ENCODE measurements at regions not wholly inside any gene's neighbourhood (a gene's known extent, or its start where the extent isn't known, plus 50 kb on each side); places are given as distances from the start of the nearest gene placed in this dataset.

DNA sequence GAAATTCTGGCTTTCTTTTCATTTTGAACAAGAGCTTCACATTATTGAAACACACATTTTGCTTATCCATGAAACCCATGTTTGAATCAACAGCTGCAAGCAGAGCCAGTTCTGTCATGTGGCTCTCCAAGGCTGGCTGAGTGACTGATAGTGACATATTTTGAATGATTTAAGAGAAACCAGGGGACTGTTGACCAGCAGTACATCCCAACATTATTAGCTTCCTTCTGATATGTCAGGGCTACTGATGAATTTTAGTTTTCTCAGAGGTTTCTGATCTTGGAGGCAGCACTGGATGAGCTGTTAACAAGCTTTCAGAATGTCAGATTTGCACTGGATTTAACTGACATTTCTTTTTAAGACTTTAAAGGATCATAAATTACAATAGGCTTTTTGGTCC lies 74.6 kb upstream of the GRXCR1 start:
- Mint-ChIP-seq H3K27me3 (ENCODE audit: insufficient read depth) (no peaks in the 10 kb centered on the region), H3K9me3 (no peaks in the 10 kb centered on the region), H3K36me3 (ENCODE audit: low read depth) (no peaks in the 10 kb centered on the region), H3K27ac (no peak overlapping the region), H3K4me3 (no peak overlapping the region), H3K4me1 (peaks cover 10% of the 10 kb centered on the region)
- H3K4me3 ChIP-seq (ENCODE audit: low read length) = no peak overlapping the region
- peaks cover 11% of the 10 kb centered on the region for H3K4me1 ChIP-seq (ENCODE audit: control insufficient read depth, insufficient read depth, low read length)
- no peaks in the 10 kb centered on the region for H3K36me3 ChIP-seq (ENCODE audit: control insufficient read depth, insufficient read depth, low read length)
- H3K9ac ChIP-seq (ENCODE audit: extremely low read depth, low read length, poor library complexity, severe bottlenecking) = no peak overlapping the region
- no peaks in the 10 kb centered on the region for H3K9me3 ChIP-seq (ENCODE audit: control insufficient read depth, low read length)
- H3K27ac ChIP-seq (ENCODE audit: low read depth, low read length) = no peak overlapping the region
- DNase-seq = no peak
- H3K27me3 ChIP-seq (ENCODE audit: control insufficient read depth, insufficient read depth, low read length, poor library complexity, severe bottlenecking) = no peaks in the 10 kb centered on the region
- no peak for TF ChIP-seq CTCF (conservative IDR thresholded peaks at IDR 0.05)

DNA sequence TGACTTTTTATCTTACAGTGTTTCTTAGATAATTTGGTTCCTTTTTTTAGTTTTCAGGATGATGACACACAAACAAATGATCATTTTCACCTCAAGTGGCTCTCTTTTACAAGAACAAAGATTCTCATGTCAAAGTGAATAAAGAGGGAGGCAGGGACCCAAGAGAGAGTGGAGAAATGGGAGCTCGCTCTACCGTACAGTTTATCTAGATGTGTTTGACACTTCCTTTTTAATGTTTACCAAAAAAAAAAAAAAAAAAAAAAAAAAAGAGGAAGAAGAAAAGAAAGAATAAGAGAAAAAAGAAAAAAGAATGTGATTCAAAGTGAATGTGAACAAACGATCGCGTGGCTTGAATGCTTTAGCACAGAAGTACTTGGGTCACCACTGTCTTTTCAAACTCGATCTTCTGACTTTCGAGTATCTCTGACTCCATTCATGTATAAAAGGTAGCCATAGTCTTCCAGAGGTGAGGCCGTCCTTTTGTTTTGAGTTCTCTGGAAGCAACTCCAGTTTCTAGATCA lies 75.6 kb upstream of the GRXCR1 start:
- Histone ChIP-seq H3K36me3 (ENCODE audit: control insufficient read depth, insufficient read depth, low read length) (no peaks in the 10 kb centered on the region), H3K9me3 (ENCODE audit: control insufficient read depth, low read length) (no peaks in the 10 kb centered on the region), H3K9ac (ENCODE audit: extremely low read depth, low read length, poor library complexity, severe bottlenecking) (no peak overlapping the region), H3K27ac (ENCODE audit: low read depth, low read length) (no peak overlapping the region), H3K27me3 (ENCODE audit: control insufficient read depth, insufficient read depth, low read length, poor library complexity, severe bottlenecking) (no peaks in the 10 kb centered on the region), H3K4me1 (ENCODE audit: control insufficient read depth, insufficient read depth, low read length) (peaks cover 11% of the 10 kb centered on the region), H3K4me3 (ENCODE audit: low read length) (no peak overlapping the region)
- TF ChIP-seq CTCF (conservative IDR thresholded peaks at IDR 0.05) = no peak
- Mint-ChIP-seq H3K9me3 (no peaks in the 10 kb centered on the region), H3K27me3 (ENCODE audit: insufficient read depth) (no peaks in the 10 kb centered on the region), H3K36me3 (ENCODE audit: low read depth) (no peaks in the 10 kb centered on the region), H3K27ac (no peak overlapping the region), H3K4me3 (no peak overlapping the region), H3K4me1 (peaks cover 10% of the 10 kb centered on the region)
- WGBS, 2 experiments (ENCODE audit: insufficient coverage in 1 of 2, insufficient read length in 1 of 2) = 73 to 77% methylated on average over 5 to 7 of the region's 8 CpGs
- DNase-seq = no peak

DNA sequence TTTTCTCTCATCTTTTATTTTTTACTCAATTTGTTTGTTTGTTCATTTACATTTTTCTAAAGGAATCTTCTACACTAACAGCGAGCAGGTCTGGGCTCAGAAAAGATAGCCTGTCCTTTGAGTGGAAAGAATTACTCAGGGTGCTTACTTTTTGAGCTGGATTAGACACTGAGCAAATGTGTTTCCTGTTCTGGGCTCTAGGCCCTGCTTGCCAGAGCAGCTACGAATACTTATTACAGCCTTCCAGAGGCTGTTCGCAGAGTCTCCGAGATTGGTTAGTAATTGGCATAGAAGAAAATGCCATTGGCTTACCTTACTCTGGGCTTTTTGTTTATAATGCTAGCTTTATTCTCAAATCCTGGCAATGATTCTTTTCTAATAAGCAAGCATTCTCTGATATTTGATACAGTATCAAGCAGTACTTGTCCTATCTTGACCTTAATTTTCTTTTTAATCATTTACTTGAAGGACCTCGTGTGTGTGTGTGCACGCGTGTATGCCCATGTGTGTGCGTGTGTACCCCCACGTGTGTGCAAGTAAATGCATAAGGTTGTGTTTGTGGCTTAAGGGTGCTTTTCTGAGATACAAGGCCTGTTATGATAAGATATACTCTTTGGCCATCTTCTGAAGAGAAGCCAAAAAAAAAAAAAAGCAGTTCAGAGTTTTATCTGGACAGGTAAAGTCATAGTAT lies 76.2 kb upstream of the GRXCR1 start:
- Mint-ChIP-seq H3K4me1 (peaks cover 10% of the 10 kb centered on the region), H3K27me3 (ENCODE audit: insufficient read depth) (no peaks in the 10 kb centered on the region), H3K27ac (no peak overlapping the region), H3K4me3 (no peak overlapping the region), H3K36me3 (ENCODE audit: low read depth) (no peaks in the 10 kb centered on the region), H3K9me3 (no peaks in the 10 kb centered on the region)
- 71 to 81% methylated on average over 6 to 9 of the region's 9 CpGs for WGBS, 2 experiments (ENCODE audit: insufficient coverage in 1 of 2, insufficient read length in 1 of 2)
- H3K4me3 ChIP-seq (ENCODE audit: low read length) = no peak overlapping the region
- no peak for DNase-seq
- no peak for TF ChIP-seq CTCF (conservative IDR thresholded peaks at IDR 0.05)
- no peaks in the 10 kb centered on the region for H3K27me3 ChIP-seq (ENCODE audit: control insufficient read depth, insufficient read depth, low read length, poor library complexity, severe bottlenecking)
- H3K9ac ChIP-seq (ENCODE audit: extremely low read depth, low read length, poor library complexity, severe bottlenecking) = no peak overlapping the region
- no peak overlapping the region for H3K27ac ChIP-seq (ENCODE audit: low read depth, low read length)
- no peaks in the 10 kb centered on the region for H3K9me3 ChIP-seq (ENCODE audit: control insufficient read depth, low read length)
- H3K4me1 ChIP-seq (ENCODE audit: control insufficient read depth, insufficient read depth, low read length) = peaks cover 11% of the 10 kb centered on the region
- H3K36me3 ChIP-seq (ENCODE audit: control insufficient read depth, insufficient read depth, low read length) = no peaks in the 10 kb centered on the region
